ENCODE measurements at regions not wholly inside any gene's neighbourhood (a gene's known extent, or its start where the extent isn't known, plus 50 kb on each side); places are given as distances from the start of the nearest gene placed in this dataset.
"Not testable (repeated sequence)": the region's sequence is repeated elsewhere in the genome, so short reads cannot be mapped to it uniquely, and the experiment has no call there.

DNA sequence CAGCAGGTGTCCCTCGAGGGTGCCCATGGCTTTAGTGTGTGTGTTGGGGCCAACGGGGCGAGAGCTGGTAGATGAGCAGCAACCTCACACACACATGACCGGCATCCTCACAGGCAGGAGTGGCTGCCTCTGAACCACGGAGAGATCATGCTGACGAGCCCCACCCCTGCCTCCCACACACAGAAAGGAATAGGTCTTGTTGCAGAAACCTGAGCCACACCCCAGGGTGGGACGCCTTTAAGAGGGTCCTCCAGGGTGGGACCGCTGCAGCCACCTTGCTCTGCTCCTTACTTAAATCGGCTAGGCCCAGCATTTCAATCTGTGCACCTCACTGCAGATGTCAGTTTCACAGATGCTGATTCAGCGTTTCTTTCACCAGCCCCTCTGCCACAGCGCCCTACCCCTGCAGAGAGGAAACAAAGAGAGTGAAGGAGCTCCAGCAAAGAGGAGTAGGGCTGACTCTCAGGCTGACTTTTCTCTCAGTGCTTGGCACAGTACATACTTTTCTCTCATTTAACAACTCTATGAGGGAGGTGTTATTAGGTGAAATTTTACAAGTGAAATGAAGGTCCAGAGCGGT is 61.2 kb upstream of the EPHB3 start:
- no peaks in the 10 kb centered on the region for H3K36me3 ChIP-seq
- no peak overlapping the region for H3K4me3 ChIP-seq
- H3K27me3 ChIP-seq, result peaks cover 0 to 42% (median 0%) of the 10 kb centered on the region in 3 donors
- intact Hi-C loops (cut with DNase I; ENCODE audit: low total_unique reads), result no loop called here
- 57 to 68% (median 60%) methylated on average over 12 of the region's 12 CpGs for WGBS, 5 donors
- TF ChIP-seq POLR2A (IDR thresholded peaks at IDR 0.05), result no peak
- no peak for TF ChIP-seq EP300 (IDR thresholded peaks at IDR 0.05)
- no peak for TF ChIP-seq POLR2AphosphoS5 (IDR thresholded peaks at IDR 0.05)
- TF ChIP-seq, protein P1, sequence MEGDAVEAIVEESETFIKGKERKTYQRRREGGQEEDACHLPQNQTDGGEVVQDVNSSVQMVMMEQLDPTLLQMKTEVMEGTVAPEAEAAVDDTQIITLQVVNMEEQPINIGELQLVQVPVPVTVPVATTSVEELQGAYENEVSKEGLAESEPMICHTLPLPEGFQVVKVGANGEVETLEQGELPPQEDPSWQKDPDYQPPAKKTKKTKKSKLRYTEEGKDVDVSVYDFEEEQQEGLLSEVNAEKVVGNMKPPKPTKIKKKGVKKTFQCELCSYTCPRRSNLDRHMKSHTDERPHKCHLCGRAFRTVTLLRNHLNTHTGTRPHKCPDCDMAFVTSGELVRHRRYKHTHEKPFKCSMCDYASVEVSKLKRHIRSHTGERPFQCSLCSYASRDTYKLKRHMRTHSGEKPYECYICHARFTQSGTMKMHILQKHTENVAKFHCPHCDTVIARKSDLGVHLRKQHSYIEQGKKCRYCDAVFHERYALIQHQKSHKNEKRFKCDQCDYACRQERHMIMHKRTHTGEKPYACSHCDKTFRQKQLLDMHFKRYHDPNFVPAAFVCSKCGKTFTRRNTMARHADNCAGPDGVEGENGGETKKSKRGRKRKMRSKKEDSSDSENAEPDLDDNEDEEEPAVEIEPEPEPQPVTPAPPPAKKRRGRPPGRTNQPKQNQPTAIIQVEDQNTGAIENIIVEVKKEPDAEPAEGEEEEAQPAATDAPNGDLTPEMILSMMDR (IDR thresholded peaks at IDR 0.05), result no peak
- no peak overlapping the region for H3K27ac ChIP-seq
- peaks cover 0 to 10% (median 9%) of the 10 kb centered on the region in 4 donors for H3K9me3 ChIP-seq
- H3K4me1 ChIP-seq, result no peaks in the 10 kb centered on the region
- DNase-seq, result no peak

DNA sequence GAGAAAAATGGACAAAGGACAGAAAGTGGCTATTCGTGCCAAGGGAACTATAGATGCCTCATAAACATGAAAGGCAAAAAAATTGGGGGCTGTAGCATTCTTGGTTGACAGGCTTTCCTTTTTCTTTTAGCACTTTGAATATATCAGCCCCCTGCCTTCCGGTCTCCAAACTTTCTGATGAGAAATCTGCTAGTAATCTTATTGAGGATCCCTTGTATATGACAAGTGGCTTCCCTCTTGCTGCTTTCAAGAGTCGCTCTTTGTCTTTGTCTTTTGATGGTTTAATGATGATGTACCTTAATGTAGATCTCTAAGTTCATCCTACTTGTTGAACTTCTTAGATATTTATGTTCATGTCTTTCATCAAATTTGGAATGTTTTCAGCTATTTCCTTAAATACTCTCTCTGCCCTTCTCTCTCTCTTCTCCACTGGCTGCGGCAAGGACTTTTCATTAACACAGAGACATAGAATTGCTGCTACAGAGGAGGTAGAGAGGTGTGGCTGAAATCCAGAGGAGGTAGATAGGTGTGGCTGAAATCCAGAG is 59.4 kb upstream of the EPHB3 start:
- TF ChIP-seq POLR2A (IDR thresholded peaks at IDR 0.05) (no peak), POLR2AphosphoS5 (IDR thresholded peaks at IDR 0.05) (no peak), EP300 (IDR thresholded peaks at IDR 0.05) (no peak)
- TF ChIP-seq, protein P1 (IDR thresholded peaks at IDR 0.05), result no peak
- intact Hi-C loops (cut with DNase I; ENCODE audit: low total_unique reads), result no loop called here
- DNase-seq, result no peak
- Histone ChIP-seq H3K27ac (no peak overlapping the region), H3K4me1 (no peaks in the 10 kb centered on the region), H3K27me3 (peaks cover 0 to 34% (median 0%) of the 10 kb centered on the region in 3 donors), H3K4me3 (no peak overlapping the region), H3K36me3 (no peaks in the 10 kb centered on the region), H3K9me3 (peaks cover 0 to 10% (median 9%) of the 10 kb centered on the region in 4 donors)
- 84 to 95% (median 92%) methylated on average over 4 of the region's 4 CpGs for WGBS, 5 donors

DNA sequence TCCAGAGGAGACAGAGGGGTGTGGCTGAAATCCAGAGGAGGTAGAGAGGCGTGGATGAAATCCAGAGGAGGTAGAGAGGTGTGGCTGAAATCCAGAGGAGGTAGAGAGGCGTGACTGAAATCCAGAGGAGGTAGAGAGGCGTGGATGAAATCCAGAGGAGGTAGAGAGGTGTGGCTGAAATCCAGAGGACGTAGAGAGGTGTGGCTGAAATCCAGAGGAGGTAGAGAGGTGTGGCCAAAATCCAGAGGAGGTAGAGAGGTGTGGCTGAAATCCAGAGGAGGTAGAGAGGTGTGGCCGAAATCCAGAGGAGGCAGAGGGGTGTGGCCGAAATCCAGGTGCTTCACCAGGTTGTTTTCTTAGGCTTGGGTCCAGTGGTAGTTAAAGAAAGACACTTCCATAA is 58.7 kb upstream of the EPHB3 start:
- WGBS, 5 donors, result 31 to 58% (median 41%) methylated on average over 6 of the region's 6 CpGs
- H3K9me3 ChIP-seq; DNase-seq; H3K27ac ChIP-seq; H3K4me3 ChIP-seq; H3K36me3 ChIP-seq; intact Hi-C loops (cut with DNase I; ENCODE audit: low total_unique reads); H3K4me1 ChIP-seq: not testable (repeated sequence)
- H3K27me3 ChIP-seq, result peaks cover 0 to 41% (median 0%) of the 10 kb centered on the region in 3 donors

DNA sequence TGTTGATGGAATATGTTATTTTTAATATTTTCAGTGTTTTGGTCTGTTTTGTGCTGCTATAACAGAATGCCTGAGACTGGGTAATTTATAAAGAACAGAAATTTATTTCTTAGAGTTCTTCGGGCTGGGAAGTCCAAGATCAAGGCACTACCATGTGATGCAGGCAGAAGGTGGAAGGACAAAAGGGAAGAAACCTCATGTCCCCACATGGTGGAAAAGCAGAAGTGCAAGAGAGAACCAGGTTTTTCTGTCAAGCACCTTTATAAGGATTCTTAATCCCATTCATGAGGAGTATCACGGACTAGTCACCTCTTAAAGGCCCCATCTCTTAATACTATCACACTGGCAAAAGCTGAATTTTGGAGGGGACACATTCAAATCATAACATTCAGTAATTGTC is 57.9 kb upstream of the EPHB3 start:
- DNase-seq, result no peak
- intact Hi-C loops (cut with DNase I; ENCODE audit: low total_unique reads), result no loop called here
- TF ChIP-seq, protein P1 (IDR thresholded peaks at IDR 0.05), result no peak
- TF ChIP-seq POLR2AphosphoS5 (IDR thresholded peaks at IDR 0.05) (no peak), EP300 (IDR thresholded peaks at IDR 0.05) (no peak), POLR2A (IDR thresholded peaks at IDR 0.05) (no peak)
- Histone ChIP-seq H3K9me3 (peaks cover 0 to 10% (median 9%) of the 10 kb centered on the region in 4 donors), H3K36me3 (no peaks in the 10 kb centered on the region), H3K4me1 (no peaks in the 10 kb centered on the region), H3K4me3 (no peak overlapping the region), H3K27me3 (peaks cover 0 to 42% (median 0%) of the 10 kb centered on the region in 3 donors), H3K27ac (no peak overlapping the region)
- 43 to 94% (median 59%) methylated on average over 2 of the region's 2 CpGs for WGBS, 5 donors

Data from stomach (tissue), 8 donors.